ENCODE measurements at regions not wholly inside any gene's neighbourhood (a gene's known extent, or its start where the extent isn't known, plus 50 kb on each side); places are given as distances from the start of the nearest gene placed in this dataset.
A peak's percentile ranks its signal among the peaks of the same experiment; 100 is the strongest.

GRCh38 chr2:72011370-72011689, 136.3 kb downstream of the CYP26B1 start:
- no peaks in the 10 kb centered on the region for H3K27me3 ChIP-seq
- 83 to 89% methylated on average over 2 to 3 of the region's 3 CpGs for WGBS, 2 donors
- H3K4me1 ChIP-seq: no peaks in the 10 kb centered on the region
- no peak for TF ChIP-seq POLR2A (IDR thresholded peaks at IDR 0.05)
- no peak for TF ChIP-seq POLR2AphosphoS5 (IDR thresholded peaks at IDR 0.05)
- no peak for TF ChIP-seq EP300 (IDR thresholded peaks at IDR 0.05)
- TF ChIP-seq CTCF (IDR thresholded peaks at IDR 0.05): no peak
- H3K27ac ChIP-seq: no peak overlapping the region
- DNase-seq (peak in 1 of 2 donors; percentile 8), ATAC-seq (ENCODE audit: low FRiP score in 2 of 2) (no peak)
- H3K4me3 ChIP-seq: no peak overlapping the region
- no peaks in the 10 kb centered on the region for H3K9me3 ChIP-seq
- no peaks in the 10 kb centered on the region for H3K36me3 ChIP-seq

- H3K9me3 ChIP-seq: no peaks in the 10 kb centered on the region
- 66 to 72% methylated on average over 7 to 13 of the region's 13 CpGs for WGBS, 2 donors
- H3K4me1 ChIP-seq: no peaks in the 10 kb centered on the region
- TF ChIP-seq CTCF (IDR thresholded peaks at IDR 0.05): no peak
- H3K27ac ChIP-seq: no peak overlapping the region
- H3K36me3 ChIP-seq: no peaks in the 10 kb centered on the region
- ATAC-seq (ENCODE audit: low FRiP score in 2 of 2) (no peak), DNase-seq (peak in 1 of 2 donors; percentile 8)
- H3K27me3 ChIP-seq: no peaks in the 10 kb centered on the region
- no peak overlapping the region for H3K4me3 ChIP-seq
Measured at GRCh38 chr2:72010647-72011369, 136.9 kb downstream of the CYP26B1 start.

- Histone ChIP-seq H3K36me3 (no peaks in the 10 kb centered on the region), H3K4me1 (no peaks in the 10 kb centered on the region), H3K27ac (no peak overlapping the region), H3K9me3 (no peaks in the 10 kb centered on the region), H3K27me3 (no peaks in the 10 kb centered on the region), H3K4me3 (no peak overlapping the region)
- TF ChIP-seq CTCF (IDR thresholded peaks at IDR 0.05): no peak
- TF ChIP-seq EP300 (IDR thresholded peaks at IDR 0.05): no peak
- no peak for TF ChIP-seq POLR2A (IDR thresholded peaks at IDR 0.05)
- TF ChIP-seq POLR2AphosphoS5 (IDR thresholded peaks at IDR 0.05): no peak
- WGBS, 2 donors: 89 to 92% methylated on average over 10 of the region's 10 CpGs
- peak in 1 of 2 donors; percentile 12 for DNase-seq
- peak in 1 of 2 donors; percentile 6 for ATAC-seq (ENCODE audit: low FRiP score in 2 of 2)
Measured at GRCh38 chr2:72008608-72009007, 139.1 kb downstream of the CYP26B1 start.

- no peaks in the 10 kb centered on the region for H3K27me3 ChIP-seq
- H3K9me3 ChIP-seq: no peaks in the 10 kb centered on the region
- DNase-seq (no peak), ATAC-seq (ENCODE audit: low FRiP score in 2 of 2) (no peak)
- no peak overlapping the region for H3K4me3 ChIP-seq
- H3K27ac ChIP-seq: no peak overlapping the region
- WGBS, 2 donors: 69 to 77% methylated on average over 6 to 9 of the region's 9 CpGs
- no peak for TF ChIP-seq CTCF (IDR thresholded peaks at IDR 0.05)
- H3K4me1 ChIP-seq: no peaks in the 10 kb centered on the region
- H3K36me3 ChIP-seq: no peaks in the 10 kb centered on the region
Measured at GRCh38 chr2:72007402-72007801, 140.3 kb downstream of the CYP26B1 start.

GRCh38 chr2:72006188-72006736, 141.4 kb downstream of the CYP26B1 start:
- Histone ChIP-seq H3K27me3 (no peaks in the 10 kb centered on the region), H3K4me1 (no peaks in the 10 kb centered on the region), H3K36me3 (no peaks in the 10 kb centered on the region), H3K27ac (no peak overlapping the region), H3K4me3 (no peak overlapping the region), H3K9me3 (no peaks in the 10 kb centered on the region)
- 87 to 93% methylated on average over 8 of the region's 8 CpGs for WGBS, 2 donors
- TF ChIP-seq EP300 (IDR thresholded peaks at IDR 0.05): no peak
- TF ChIP-seq CTCF (IDR thresholded peaks at IDR 0.05): no peak
- TF ChIP-seq POLR2AphosphoS5 (IDR thresholded peaks at IDR 0.05): no peak
- no peak for TF ChIP-seq POLR2A (IDR thresholded peaks at IDR 0.05)
- DNase-seq: no peak
- no peak for ATAC-seq (ENCODE audit: low FRiP score in 2 of 2)
